ENCODE measurements at regions not wholly inside any gene's neighbourhood (a gene's known extent, or its start where the extent isn't known, plus 50 kb on each side); places are given as distances from the start of the nearest gene placed in this dataset.
"Not testable (repeated sequence)": the region's sequence is repeated elsewhere in the genome, so short reads cannot be mapped to it uniquely, and the experiment has no call there.

- DNase-seq: no peak
Observed at GRCh38 chr2:22454826-22455485, 930.0 kb upstream of the KLHL29 start.

DNA sequence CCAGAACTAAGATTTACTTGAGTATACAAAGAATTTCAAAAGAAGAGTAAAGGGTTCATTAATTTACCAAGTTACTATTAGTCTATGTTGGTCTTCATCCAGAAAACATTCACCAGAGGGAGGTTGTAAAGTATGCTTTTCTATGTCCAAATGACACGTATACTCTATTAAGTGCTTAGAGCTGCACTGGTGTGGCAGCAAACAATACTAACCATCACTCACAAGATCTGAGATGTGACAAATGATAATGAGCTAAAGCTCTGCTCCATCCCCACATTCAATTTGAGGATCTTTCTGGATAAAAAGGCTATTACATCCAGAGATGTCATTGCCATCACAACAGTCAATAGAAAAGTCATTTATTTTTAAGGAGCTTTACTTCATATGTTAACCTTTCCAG, 926.5 kb upstream of the KLHL29 start:
- DNase-seq: no peak

- DNase-seq: not testable (repeated sequence)
Observed at GRCh38 chr2:22475103-22475502, 909.9 kb upstream of the KLHL29 start.

DNA sequence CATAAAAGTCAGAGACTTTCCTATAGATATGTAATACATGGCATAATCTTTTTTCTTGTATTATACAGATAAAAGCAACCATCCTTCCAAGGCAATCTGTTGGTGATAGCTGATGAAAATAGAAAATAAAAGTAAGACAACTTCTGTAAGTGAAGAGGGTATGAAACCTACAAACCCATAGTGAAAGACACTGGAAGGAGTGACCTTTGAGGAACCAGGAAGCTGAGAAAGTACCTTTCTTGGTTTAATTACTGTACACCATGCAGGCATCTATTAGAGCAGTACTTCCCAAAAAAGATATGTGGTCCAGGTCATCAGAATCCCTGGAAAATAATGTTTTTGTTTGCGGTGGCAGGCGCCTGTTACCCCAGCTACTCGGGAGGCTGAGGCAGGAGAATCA, 906.6 kb upstream of the KLHL29 start:
- no peak for DNase-seq

DNA sequence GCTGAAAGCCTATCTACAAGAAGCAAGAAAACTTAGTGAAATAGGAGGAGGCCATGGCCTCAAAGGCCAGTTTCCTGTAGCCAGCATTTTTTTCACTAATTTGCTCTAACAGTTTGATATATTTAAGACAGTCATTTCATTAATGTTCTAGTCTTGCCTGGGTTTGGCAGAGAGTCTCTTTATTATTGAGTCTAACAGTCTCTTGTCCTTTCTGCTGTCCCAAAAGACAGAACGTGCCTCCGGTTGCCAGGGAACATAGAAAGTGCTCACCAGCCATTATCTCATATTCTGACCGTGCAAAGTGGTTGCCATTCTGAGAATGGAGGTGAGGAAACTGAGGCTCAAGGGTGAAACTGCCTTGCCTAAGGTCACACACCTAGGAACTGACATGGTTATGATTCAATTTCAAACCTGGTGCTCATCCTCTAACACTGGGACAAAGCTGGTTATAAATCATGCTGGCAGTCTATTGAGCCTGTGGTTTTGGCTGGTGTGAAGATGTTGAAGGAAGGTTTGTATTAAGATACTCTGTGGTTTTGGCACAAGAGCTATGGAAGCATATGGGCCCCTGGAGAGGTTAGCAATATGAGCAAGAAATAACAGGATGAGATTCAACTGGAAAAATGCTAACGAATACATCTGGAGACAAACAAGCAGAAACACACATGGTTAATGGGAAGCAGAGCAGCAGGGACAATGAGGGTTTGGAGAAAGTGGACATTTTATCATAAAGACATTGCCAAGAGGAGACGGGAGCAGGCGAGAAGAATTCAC, 903.3 kb upstream of the KLHL29 start:
- no peak for DNase-seq

DNA sequence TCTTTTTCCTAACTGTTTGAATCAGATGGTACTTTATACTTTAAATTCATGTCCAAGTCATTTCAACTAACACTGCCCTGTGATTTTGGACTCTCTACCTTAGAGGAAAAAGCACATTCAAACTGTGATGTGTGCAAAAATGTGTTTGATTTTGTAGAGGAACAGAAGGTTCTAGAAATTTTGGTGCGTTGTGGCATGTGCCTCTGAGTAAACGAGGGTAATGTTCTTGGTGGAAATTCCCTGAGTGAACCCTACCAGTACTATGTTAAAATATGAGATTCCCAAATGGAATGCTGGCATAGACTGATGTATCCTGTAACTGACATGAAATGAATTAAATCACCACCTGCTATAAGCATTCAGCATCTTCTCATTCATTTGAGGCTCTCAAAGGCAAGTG, 901.9 kb upstream of the KLHL29 start:
- DNase-seq: no peak

DNA sequence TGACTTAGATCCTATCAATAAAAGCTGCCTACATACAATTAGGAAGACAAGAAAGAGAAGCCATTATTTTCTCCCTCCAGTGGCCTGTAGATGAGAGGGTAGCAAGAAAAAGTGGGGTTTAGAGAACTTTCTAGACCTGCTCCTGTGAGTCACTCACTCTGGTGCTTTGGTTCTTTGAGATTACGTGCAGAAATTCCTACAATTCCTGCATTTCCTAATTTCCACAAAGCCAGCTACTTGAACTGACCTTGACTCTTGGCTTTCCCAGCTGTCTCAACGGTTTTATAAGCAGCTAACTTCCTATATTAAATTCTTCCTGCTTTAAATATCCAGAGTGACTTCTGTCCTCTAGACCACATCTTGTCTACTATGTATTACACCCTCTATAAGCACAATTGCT, 899.5 kb upstream of the KLHL29 start:
- no peak for DNase-seq

DNA sequence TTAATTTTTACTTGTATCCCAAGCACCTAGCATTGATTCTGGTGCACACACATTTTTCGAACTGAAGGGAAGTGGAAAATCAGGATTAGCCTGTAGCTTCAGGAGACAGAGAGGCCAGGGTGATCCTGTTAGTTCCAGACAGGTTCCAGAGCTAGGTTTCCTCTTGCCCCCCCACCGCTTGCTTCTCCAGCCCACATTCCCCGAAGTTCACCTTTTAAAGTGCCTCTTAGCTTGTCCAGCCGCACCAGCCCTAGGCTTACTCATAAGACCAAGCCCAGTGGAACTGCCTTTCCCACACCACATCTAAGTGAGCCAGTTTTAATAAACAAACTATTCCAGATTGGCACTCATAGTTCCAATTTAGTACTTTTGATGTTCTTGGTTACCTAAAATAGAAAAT, 898.6 kb upstream of the KLHL29 start:
- no peak for DNase-seq

- no peak for DNase-seq
Observed at GRCh38 chr2:22487036-22487435, 897.9 kb upstream of the KLHL29 start.

DNA sequence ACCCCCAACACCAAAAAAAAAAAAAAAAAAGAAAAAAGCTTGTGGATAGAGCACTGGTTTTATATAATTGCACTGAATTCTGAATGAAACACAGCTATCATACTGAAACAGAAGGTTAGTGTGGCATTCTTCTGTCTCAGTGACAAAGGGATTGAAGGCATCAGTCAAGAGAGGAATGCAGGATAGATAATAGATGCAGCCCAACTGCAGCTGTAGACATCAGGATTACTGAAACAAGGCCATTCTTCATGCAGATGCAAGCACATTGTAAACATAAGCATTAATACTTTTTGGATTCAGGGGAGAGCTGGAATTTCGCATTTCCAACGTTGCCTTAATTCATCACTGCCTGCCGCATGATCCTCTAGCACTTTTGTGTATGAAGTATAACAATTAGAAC, 897.4 kb upstream of the KLHL29 start:
- DNase-seq: no peak

GRCh38 chr2:22491442-22491841, 893.5 kb upstream of the KLHL29 start:
- no peak for DNase-seq

DNA sequence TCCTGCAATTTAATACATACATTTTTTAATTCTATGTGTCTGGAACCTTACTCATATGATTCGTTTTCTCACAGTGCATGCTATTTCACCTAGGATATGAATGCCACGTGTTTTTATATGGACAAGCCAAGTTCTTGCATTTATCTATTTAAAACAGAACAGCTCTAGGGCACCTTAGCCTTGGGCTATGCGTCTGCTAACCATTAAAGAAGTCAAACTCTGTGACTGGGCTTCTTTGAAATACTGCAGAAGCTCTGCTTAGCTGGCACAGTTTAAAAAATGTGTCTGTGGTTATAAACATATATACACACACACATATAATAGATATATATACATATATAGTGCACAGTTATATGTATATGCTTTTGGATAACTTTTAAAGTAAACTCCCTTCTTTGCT, 890.8 kb upstream of the KLHL29 start:
- DNase-seq: no peak

DNA sequence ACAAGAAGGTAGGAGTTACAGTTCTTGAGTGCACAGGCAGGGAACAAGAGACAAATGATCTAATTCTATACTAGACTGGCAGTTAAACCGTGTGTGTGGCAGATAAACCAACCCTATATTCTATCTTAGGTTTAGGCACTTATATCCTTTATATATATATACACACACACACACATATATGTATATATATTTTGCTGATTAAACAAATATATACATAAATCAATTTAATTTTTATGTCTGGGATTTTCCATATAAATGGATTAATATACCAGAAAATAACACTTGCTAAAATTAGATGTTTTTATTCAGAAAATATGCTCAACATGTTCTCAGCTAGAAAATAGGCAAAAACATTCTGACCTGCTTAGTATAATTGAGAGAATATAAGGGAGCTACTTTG, 887.9 kb upstream of the KLHL29 start:
- DNase-seq: no peak

DNA sequence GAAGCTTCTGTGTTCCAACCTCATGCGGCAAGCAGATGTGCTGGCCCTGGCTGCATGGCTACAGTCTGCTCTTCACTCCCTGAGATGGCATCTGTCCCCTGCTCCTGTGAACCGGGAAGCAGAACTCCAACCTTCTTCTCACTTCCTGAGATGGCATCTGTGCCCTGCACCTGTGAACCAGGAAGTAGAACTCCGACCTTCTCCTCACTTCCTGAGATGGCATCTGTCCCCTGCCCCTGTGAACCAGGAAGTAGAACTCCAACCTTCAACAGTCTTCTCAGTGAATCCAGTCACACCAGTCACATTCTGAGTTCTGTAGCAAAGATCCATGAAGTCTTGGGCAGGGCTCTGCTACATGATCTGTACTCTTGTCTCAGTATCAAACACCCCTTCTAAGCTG, 887.2 kb upstream of the KLHL29 start:
- peak; percentile 44 for DNase-seq

DNA sequence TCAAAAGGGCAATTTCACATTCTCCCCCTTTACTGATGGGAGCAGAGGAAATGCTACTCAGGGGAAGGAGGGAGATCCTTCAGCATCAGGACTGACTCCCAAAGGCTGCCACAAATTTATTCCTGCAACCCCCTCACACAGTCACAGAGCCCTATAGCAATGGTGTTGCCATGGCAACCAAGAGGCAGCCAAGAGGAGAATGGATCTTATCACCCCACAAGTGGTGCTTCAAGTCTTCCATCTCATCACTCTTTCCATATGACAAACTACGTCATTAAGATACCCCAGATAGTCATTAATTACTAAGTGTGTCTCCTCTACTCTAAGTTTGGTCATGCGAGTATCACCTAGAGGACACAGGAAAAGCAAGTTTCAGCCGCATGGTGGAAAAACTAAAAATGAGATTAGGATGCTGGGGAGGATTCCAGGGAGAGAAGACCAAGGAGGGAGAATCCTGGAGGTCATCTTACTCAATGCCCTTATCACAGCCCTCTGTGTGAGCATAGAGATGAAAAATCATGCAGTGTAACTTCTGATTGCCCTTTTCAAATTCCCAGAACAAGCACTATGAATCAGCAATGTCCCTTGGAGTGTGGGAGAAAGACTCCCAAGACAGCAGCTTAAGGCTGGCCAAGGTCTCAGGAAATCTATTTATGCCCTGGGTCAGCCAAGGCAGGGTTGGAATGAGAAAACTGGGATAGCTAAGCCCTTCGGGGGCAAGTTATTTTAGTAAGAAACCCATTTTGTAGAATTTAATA, 885.7 kb upstream of the KLHL29 start:
- no peak for DNase-seq

- no peak for DNase-seq
Observed at GRCh38 chr2:22500555-22500935, 884.4 kb upstream of the KLHL29 start.

DNA sequence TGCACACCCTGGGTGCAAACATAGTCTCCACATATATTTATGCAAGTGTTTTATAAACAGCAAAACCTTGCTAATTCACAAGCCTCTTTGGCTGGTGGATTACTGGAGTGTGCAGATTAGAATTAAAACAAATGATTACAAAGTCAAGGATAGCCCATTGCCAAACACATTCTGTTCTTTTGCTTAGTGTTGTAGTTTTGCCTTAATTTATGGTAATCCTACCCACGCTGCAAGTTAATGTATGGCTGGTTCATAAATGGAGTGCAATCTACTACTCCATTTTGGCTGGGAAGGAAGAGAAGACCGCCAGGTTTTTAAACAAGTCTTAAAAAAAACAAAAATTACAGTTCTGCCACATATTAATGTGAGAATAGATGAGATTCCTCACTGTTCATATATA, 883.1 kb upstream of the KLHL29 start:
- no peak for DNase-seq

- no peak for DNase-seq
Observed at GRCh38 chr2:22513563-22513962, 871.4 kb upstream of the KLHL29 start.

DNA sequence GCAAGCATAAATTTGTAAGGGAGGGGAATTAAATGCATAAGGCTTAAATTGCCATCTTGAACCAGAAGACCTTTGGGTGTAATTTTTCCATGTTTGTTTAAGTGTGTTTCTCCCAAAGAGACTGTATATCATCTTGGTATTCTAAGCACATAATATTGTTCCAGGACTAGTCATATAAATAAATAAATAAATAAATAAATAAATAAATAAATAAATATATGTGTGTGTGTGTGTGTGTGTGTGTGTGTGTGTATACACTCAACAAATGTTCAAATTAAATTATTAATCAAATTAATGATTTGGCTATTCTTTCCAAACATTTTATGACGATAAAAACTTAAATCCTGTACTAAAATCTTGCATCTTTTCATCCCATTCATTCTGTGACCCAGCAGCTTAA, 867.8 kb upstream of the KLHL29 start:
- DNase-seq: no peak

DNA sequence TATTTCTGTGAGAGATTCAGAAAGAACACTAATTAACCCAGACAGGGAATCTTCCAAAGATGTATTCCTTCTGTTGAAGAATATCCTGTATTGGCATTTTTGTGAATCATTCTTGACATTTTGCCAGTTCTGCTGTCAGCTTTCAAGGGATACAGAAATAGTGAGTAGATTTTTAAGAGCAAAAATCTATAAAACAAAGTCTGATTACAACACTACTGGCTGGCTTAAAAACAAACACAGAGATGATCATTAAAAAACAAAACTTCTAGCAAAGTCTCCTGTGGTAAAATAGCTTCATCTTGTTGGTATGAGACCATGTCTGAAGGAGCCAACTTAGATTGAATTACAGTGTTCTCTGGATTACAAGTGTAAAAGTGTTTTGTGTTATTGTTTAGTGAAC, 866.3 kb upstream of the KLHL29 start:
- no peak for DNase-seq

GRCh38 chr2:22520369-22521288, 864.4 kb upstream of the KLHL29 start:
- DNase-seq: no peak

DNA sequence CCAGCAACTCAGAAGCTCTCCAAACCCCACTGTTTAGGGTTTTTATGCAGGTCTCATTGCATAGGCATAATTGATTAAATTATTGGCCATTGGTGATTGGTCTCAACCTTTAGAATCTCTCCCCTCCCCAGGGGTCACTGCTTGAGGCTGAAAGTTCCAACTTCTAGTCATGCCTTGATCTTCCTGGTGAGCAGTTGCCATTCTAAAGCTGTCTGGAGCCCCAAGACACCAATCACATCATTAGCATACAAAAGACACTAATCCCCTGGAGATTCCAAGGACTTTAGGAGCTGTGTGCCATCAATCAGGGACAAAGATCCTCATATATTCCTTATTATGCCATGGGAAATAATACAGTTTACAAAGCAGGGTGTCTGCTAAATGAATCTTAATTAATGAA, 863.4 kb upstream of the KLHL29 start:
- DNase-seq: no peak

- DNase-seq: no peak
Observed at GRCh38 chr2:22525681-22526080, 859.3 kb upstream of the KLHL29 start.

Data from DMS53 (cell line).